Activated gamma-delta T cell (primary cell): ENCODE measurements at regions not wholly inside any gene's neighbourhood (a gene's known extent, or its start where the extent isn't known, plus 50 kb on each side); places are given as distances from the start of the nearest gene placed in this dataset.
"Not testable (repeated sequence)": the region's sequence is repeated elsewhere in the genome, so short reads cannot be mapped to it uniquely, and the experiment has no call there.

Source experiments
- DNase-seq: peaks from one replicate; lab custom pipeline; 2025; lab: John Stamatoyannopoulos, UW

DNA sequence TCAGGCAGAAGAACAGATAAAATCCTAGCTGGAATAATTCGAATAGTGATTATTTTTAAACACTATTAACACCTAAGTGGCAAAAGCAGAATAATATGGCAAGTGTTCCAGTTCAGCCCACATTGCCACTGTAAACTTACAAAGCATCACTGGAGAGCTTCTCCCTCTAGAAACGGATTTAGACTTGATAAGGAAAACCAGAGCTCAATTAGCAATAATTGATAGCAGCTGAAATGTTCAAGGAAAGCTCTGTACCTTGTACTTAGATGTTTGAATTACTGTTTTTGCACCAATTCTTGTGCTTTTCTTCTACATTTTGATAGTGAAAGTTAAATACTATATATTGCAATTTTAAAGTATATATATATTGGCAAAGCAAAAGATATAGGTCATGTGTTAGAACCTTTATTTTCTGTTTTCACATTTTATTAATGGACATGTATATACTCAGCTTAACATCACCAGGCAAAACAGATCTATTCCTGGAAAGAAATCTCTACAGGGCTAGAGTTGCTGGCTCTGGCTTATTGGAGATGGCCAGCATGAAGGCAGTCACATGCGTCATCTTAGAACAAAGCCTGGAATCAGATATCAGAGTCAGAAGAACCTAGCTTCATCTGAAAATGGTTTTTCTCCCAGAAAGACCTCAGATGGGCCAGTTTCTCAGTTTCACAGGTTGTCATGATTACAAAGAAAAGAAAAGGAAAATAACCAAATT, 149.1 kb upstream of the CTAGE1 start:
- no peak for DNase-seq

- no peak for DNase-seq
Observed at GRCh38 chr18:22567794-22568193, 150.1 kb upstream of the CTAGE1 start.

GRCh38 chr18:22570492-22570891, 152.8 kb upstream of the CTAGE1 start:
- no peak for DNase-seq

- no peak for DNase-seq
Observed at GRCh38 chr18:22572341-22572740, 154.6 kb upstream of the CTAGE1 start.

DNA sequence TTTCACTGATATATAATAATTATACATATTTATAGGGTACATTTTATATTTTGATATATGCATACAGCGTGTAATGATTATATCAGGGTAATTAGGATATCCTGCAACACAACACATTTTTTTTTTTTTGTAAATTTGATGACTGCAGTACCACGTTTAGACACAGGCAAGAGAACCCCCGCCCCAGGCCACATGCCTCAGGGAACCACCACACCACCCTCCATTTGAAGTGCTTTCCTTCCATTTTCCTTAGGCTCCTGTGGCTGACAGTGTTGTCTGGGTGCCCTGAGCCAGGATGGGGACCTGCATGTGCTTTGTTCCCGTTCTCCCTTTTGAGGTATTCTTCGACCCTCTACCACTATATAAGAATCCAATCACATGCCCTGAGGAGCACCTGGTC, 161.6 kb upstream of the CTAGE1 start:
- no peak for DNase-seq

- DNase-seq = no peak
Observed at GRCh38 chr18:22585333-22585732, 167.6 kb upstream of the CTAGE1 start.

GRCh38 chr18:22585821-22586220, 168.1 kb upstream of the CTAGE1 start:
- no peak for DNase-seq

DNA sequence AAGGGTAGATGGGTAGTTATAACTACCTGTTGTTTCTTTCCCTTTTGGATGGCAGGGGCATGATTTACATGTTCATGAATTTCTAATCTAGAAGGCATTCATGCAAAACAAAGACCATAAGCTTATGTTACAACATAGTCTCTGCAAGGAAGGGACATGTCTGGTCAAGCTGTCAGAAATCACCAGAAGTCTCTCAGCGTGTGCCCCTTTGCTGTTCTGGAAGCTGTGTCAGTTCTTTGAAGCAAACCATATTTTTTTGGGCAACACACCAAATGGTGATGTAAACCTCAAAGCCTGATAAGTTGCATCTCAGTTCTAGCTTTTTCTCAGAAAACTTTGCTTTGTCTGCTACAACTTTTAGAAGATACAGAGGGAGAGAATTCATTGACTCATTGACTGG, 173.5 kb upstream of the CTAGE1 start:
- no peak for DNase-seq

GRCh38 chr18:22594155-22594690, 176.5 kb upstream of the CTAGE1 start:
- DNase-seq = no peak

GRCh38 chr18:22601481-22601880, 183.8 kb upstream of the CTAGE1 start:
- DNase-seq = no peak

DNA sequence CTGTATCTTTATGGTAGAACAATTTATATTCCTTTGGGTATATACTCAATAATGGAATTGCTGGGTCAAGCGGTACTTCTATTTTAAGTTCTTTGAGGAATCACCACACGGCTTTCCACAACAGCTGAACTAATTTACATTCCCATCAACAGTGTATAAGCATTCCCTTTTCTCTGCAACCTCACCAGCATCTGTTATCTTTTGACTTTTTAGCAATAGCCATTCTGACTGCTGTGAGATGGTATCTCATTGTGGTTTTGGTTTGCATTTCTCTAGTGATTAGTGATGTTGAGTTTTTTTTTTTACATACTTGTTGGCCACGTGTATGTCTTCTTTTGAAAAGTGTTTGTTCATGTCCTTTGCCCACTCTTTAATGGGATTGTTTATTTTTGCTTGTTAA, 184.7 kb upstream of the CTAGE1 start:
- not testable (repeated sequence) for DNase-seq

DNA sequence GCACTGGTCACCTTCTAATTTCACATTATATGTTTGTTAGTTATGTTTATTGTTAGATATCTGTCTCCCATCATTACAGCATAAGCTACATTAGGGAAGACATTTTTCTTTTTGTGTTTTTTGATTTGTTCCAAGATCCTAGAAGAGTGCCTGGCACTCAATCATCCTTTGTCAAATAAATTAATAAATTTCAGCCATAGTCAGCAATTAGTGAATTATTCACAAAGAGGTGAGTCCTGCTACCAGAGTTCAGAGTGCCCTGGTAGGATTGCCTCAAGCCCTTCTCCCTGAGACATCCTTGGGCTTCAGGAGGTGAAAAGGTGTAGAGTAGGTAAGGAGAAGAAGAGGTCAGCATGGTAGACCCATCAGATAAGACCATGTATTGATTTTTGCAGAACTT, 186.2 kb upstream of the CTAGE1 start:
- DNase-seq = no peak

- DNase-seq = no peak
Observed at GRCh38 chr18:22604390-22604985, 186.8 kb upstream of the CTAGE1 start.

DNA sequence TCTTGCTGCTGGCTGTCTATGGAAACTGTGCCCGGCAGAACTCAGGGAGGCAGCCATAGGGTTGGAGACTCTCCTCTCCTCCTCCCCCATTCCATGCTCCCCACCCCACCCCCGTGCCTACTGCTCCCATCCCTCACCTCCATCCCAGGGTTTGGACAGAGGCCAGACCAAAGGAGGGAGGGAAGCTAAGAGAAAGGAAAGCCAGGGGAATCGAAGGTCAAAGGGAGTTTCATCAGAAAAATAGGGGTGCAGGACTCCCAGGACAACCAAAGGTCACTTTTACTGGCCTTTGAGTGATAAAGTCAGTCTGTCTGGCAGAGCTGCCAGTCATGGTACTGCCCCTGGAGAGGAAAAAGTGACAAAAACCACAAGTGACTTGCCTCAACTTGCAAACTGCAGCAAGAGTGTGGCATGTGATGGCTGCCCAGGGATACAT, 187.3 kb upstream of the CTAGE1 start:
- DNase-seq = no peak

DNA sequence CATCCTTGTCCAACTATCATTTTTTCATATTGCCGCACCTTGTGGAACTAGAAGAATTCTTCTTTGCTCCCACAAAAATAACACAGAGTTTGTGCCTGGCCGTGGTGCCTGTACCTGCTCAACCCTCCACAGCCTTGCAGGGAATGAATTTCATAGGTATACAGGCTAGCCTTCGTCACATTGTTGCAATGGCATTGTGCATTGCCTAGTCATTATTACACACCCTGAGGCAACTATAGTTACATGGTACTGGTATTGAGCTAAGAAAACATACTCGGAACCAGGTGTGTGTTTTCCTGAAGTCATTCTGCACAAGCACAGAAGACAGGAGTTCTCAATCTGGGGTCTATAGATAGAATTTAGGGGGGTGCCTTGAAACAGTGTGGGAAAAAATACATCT, 188.0 kb upstream of the CTAGE1 start:
- DNase-seq = no peak

GRCh38 chr18:22606563-22607283, 189.0 kb upstream of the CTAGE1 start:
- DNase-seq = no peak

GRCh38 chr18:22607284-22607635, 189.5 kb upstream of the CTAGE1 start:
- no peak for DNase-seq

GRCh38 chr18:22608847-22609246, 191.1 kb upstream of the CTAGE1 start:
- DNase-seq = no peak

GRCh38 chr18:22609642-22610041, 191.9 kb upstream of the CTAGE1 start:
- DNase-seq = no peak

- no peak for DNase-seq
Observed at GRCh38 chr18:22613058-22613690, 195.5 kb upstream of the CTAGE1 start.

DNA sequence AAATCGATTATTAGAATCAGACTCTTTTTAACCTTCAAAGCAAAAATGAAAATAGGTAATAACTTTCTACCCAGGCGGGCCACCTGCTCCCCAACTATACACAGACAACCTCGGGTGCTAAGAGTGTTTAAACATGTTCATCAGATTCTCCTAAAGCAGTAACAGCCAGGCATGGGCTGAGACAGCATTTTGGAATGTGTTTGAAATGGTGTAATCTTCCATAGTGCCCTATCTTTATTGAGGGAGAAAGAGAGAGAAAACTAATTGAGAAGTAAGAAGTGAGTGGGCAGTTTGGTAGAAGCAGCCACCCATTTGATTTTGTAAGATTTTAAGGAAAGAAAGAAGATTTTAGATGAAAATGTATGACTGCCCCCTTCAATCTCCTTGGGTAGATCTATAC, 196.1 kb upstream of the CTAGE1 start:
- DNase-seq = no peak

- no peak for DNase-seq
Observed at GRCh38 chr18:22623513-22623912, 205.8 kb upstream of the CTAGE1 start.

GRCh38 chr18:22624176-22624575, 206.5 kb upstream of the CTAGE1 start:
- no peak for DNase-seq
